ENCODE measurements at regions not wholly inside any gene's neighbourhood (a gene's known extent, or its start where the extent isn't known, plus 50 kb on each side); places are given as distances from the start of the nearest gene placed in this dataset.

DNA sequence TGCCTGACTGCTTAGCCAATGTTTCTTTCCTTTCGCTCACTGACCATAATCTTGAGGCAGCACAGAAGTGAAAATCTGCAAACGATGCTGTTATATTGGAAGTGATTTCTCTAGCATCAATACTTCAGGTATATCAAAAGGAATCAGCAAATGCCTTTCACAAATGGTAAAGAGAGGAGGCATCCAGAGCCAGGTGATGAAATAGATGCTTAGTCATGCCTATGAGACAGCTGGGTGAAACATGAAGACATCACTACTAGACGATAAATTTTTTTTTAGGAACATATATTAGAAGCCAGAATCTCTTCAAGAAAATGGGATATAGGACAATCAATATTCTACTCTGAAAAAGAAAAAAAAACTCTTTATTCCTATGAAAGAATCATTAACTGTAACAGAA lies 249.2 kb upstream of the SLC39A10 start:
- TF ChIP-seq POLR2AphosphoS5 (IDR thresholded peaks at IDR 0.05; ENCODE audit: insufficient read depth, low read depth, low read length) (no peak), EZH2 (IDR thresholded peaks at IDR 0.05; ENCODE audit: borderline replicate concordance, low read depth, low read length, severe bottlenecking) (no peak), JUN (IDR thresholded peaks at IDR 0.05; ENCODE audit: borderline replicate concordance, insufficient read depth, insufficient read length, low read depth) (no peak), GATA2 (IDR thresholded peaks at IDR 0.05; ENCODE audit: insufficient read depth, insufficient read length, low read depth, low read length) (no peak), POLR2A (IDR thresholded peaks at IDR 0.05; ENCODE audit: low read depth, low read length) (no peak), FOS (IDR thresholded peaks at IDR 0.05; ENCODE audit: borderline replicate concordance, insufficient read depth, low read length) (no peak), MYC (IDR thresholded peaks at IDR 0.05; ENCODE audit: low read depth, low read length) (no peak)
- TF ChIP-seq, protein P1, sequence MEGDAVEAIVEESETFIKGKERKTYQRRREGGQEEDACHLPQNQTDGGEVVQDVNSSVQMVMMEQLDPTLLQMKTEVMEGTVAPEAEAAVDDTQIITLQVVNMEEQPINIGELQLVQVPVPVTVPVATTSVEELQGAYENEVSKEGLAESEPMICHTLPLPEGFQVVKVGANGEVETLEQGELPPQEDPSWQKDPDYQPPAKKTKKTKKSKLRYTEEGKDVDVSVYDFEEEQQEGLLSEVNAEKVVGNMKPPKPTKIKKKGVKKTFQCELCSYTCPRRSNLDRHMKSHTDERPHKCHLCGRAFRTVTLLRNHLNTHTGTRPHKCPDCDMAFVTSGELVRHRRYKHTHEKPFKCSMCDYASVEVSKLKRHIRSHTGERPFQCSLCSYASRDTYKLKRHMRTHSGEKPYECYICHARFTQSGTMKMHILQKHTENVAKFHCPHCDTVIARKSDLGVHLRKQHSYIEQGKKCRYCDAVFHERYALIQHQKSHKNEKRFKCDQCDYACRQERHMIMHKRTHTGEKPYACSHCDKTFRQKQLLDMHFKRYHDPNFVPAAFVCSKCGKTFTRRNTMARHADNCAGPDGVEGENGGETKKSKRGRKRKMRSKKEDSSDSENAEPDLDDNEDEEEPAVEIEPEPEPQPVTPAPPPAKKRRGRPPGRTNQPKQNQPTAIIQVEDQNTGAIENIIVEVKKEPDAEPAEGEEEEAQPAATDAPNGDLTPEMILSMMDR (IDR thresholded peaks at IDR 0.05; ENCODE audit: extremely low read depth in 1 of 2, insufficient read depth in 1 of 2, low read depth in 1 of 2, low read length in 2 of 2) = no peak
- TF ChIP-seq, protein P2, sequence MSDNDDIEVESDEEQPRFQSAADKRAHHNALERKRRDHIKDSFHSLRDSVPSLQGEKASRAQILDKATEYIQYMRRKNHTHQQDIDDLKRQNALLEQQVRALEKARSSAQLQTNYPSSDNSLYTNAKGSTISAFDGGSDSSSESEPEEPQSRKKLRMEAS (IDR thresholded peaks at IDR 0.05; ENCODE audit: insufficient read depth, insufficient read length) = no peak
- Histone ChIP-seq H4K20me1 (replicated peaks; ENCODE audit: control insufficient read depth, extremely low read depth, insufficient read depth, low read length) (no peaks in the 10 kb centered on the region), H3K4me1 (ENCODE audit: control insufficient read depth, extremely low read depth, insufficient read depth, low read length) (no peaks in the 10 kb centered on the region), H3K27ac (ENCODE audit: insufficient read depth, low read depth, low read length) (no peak overlapping the region), H3K9ac (replicated peaks; ENCODE audit: extremely low read depth, insufficient read depth, low read length) (no peak overlapping the region), H3K9me1 (replicated peaks; ENCODE audit: control insufficient read depth, extremely low read depth, insufficient read depth, low read length) (no peaks in the 10 kb centered on the region), H3K4me2 (ENCODE audit: insufficient read depth, low read length) (no peak overlapping the region), H3K79me2 (ENCODE audit: control insufficient read depth, insufficient read depth, low read length) (no peaks in the 10 kb centered on the region), H3K36me3 (ENCODE audit: control insufficient read depth in 2 of 2, extremely low read depth in 1 of 2, insufficient read depth in 2 of 2, low read length in 2 of 2) (no peaks in the 10 kb centered on the region), H3K27me3 (ENCODE audit: control insufficient read depth in 2 of 2, insufficient read depth in 2 of 2, low read length in 2 of 2) (peaks cover 0 to 2% of the 10 kb centered on the region in 2 experiments), H2AFZ (ENCODE audit: low read depth, low read length) (no peak overlapping the region), H3K9me3 (replicated peaks; ENCODE audit: control insufficient read depth, insufficient read depth, low read length) (no peaks in the 10 kb centered on the region), H3K4me3 (replicated peaks in 1 of 3; ENCODE audit: insufficient read depth in 1 of 3, low read depth in 1 of 3, low read length in 3 of 3) (no peak overlapping the region)
- BruUV-seq (replicated peaks) = no TSS peak
- intact Hi-C loops (cut with micrococcal nuclease) (no loop called here), dilution Hi-C loops (cut with MboI; ENCODE audit: extremely low pct_ligation_motif_present, low sequenced_read_pairs) (no loop called here)
- FAIRE-seq (no peak), DNase-seq (ENCODE audit: low read depth, low spot score) (no peak)
- ChIA-PET POLR2A (no interaction called here), CTCF (no interaction called here)

All from endothelial cell of umbilical vein (primary cell).